OCI-LY3 (cell line): ENCODE measurements at regions not wholly inside any gene's neighbourhood (a gene's known extent, or its start where the extent isn't known, plus 50 kb on each side); places are given as distances from the start of the nearest gene placed in this dataset.

Experiments
- H2AFZ ChIP-seq: fragments of 200-600, 300-600 bp; shearing (Covaris generic); 2 replicates; pipeline ENCODE4 v1.6.0; 2014; ENCODE audit warnings: antibody characterized with exemption, low read depth, low read length
- H3K27ac ChIP-seq: fragments of 200-600, 300-600 bp; sonication (generic); 2 replicates; pipeline ENCODE4 v1.5.1; 2014; ENCODE audit warnings: mild to moderate bottlenecking, low read length, moderate library complexity, mixed read lengths
- H3K27me3 ChIP-seq: fragments of 200-600, 300-600 bp; sonication (generic); 2 replicates; pipeline ENCODE4 v1.6.1; 2014; ENCODE audit warnings: low read depth, low read length, mixed read lengths
- H3K36me3 ChIP-seq: fragments of 200-600, 300-600 bp; sonication (generic); replicated peaks from 2 replicates; pipeline ENCODE3; 2014; ENCODE audit warnings: low read depth, low read length, mixed read lengths
- H3K4me1 ChIP-seq: fragments of 300-600, 200-600 bp; sonication (generic); 2 replicates; pipeline ENCODE4 v1.6.1; 2014; ENCODE audit warnings: low read length, mixed read lengths
- H3K4me2 ChIP-seq: fragments of 200-600, 300-600 bp; sonication (generic); 2 replicates; pipeline ENCODE4 v1.6.1; 2014; ENCODE audit warnings: low read length, mixed read lengths
- H3K4me3 ChIP-seq: fragments of 300-600, 200-600 bp; sonication (generic); 2 replicates; pipeline ENCODE4 v1.5.1; 2014; ENCODE audit warnings: antibody characterized with exemption, mild to moderate bottlenecking, low read length, moderate library complexity
- H3K79me2 ChIP-seq: fragments of 300-600, 200-600 bp; shearing (Covaris generic); 2 replicates; pipeline ENCODE4 v1.6.1; 2014; ENCODE audit warnings: mild to moderate bottlenecking, low read length, mixed read lengths
- H3K9ac ChIP-seq: fragments of 300-600, 200-600 bp; shearing (Covaris generic); 2 replicates; pipeline ENCODE4 v1.6.0; 2014; ENCODE audit warnings: mild to moderate bottlenecking, low read length, moderate library complexity
- H3K9me3 ChIP-seq: fragments of 200-600, 300-600 bp; shearing (Covaris generic); 2 replicates; pipeline ENCODE4 v1.6.1; 2014; ENCODE audit warnings: low read length, mixed read lengths; ENCODE audit not compliant: insufficient read depth
- H4K20me1 ChIP-seq: fragments of 200-600, 300-600 bp; sonication (generic); 2 replicates; pipeline ENCODE4 v1.6.1; 2016; ENCODE audit warnings: low read length, mixed read lengths; ENCODE audit not compliant: insufficient read depth
- CTCF ChIP-seq: fragments of 200-600, 300-600 bp; sonication (generic); IDR thresholded peaks from 2 replicates; pipeline ENCODE4 v1.5.1; 2014; ENCODE audit warnings: antibody characterized with exemption, low read length, low read depth
- EZH2phosphoT487 ChIP-seq: fragments of 200-600 bp; shearing (Covaris generic); IDR thresholded peaks from 2 replicates; pipeline ENCODE4 v1.6.1; 2018; ENCODE audit warnings: antibody characterized with exemption, mixed run types, low read depth

- Histone ChIP-seq H3K9ac (no peak overlapping the region), H3K27ac (no peak overlapping the region), H3K4me3 (no peak overlapping the region), H4K20me1 (no peaks in the 10 kb centered on the region), H3K36me3 (no peaks in the 10 kb centered on the region), H3K27me3 (no peaks in the 10 kb centered on the region), H3K9me3 (no peaks in the 10 kb centered on the region), H3K4me2 (no peak overlapping the region), H2AFZ (no peak overlapping the region), H3K79me2 (no peaks in the 10 kb centered on the region), H3K4me1 (no peaks in the 10 kb centered on the region)
- no peak for TF ChIP-seq EZH2phosphoT487
Observed at GRCh38 chr13:47350334-47351124, 453.7 kb upstream of the HTR2A start.

- Histone ChIP-seq H2AFZ (no peak overlapping the region), H3K36me3 (no peaks in the 10 kb centered on the region), H4K20me1 (no peaks in the 10 kb centered on the region), H3K79me2 (no peaks in the 10 kb centered on the region), H3K9ac (no peak overlapping the region), H3K27ac (no peak overlapping the region), H3K4me1 (no peaks in the 10 kb centered on the region), H3K9me3 (no peaks in the 10 kb centered on the region), H3K4me3 (no peak overlapping the region), H3K4me2 (no peak overlapping the region), H3K27me3 (no peaks in the 10 kb centered on the region)
- TF ChIP-seq CTCF (no peak), EZH2phosphoT487 (no peak)
Observed at GRCh38 chr13:47349211-47349610, 452.4 kb upstream of the HTR2A start.

- Histone ChIP-seq H3K9ac (no peak overlapping the region), H2AFZ (no peak overlapping the region), H3K4me3 (no peak overlapping the region), H3K27ac (no peak overlapping the region), H3K4me2 (no peak overlapping the region), H3K27me3 (no peaks in the 10 kb centered on the region), H3K79me2 (no peaks in the 10 kb centered on the region), H3K9me3 (no peaks in the 10 kb centered on the region), H3K4me1 (no peaks in the 10 kb centered on the region), H3K36me3 (no peaks in the 10 kb centered on the region), H4K20me1 (no peaks in the 10 kb centered on the region)
- no peak for TF ChIP-seq EZH2phosphoT487
- no peak for TF ChIP-seq CTCF
Observed at GRCh38 chr13:47337781-47338507, 441.1 kb upstream of the HTR2A start.

- no peaks in the 10 kb centered on the region for H3K9me3 ChIP-seq
- H3K27ac ChIP-seq: no peak overlapping the region
- no peak for TF ChIP-seq EZH2phosphoT487
- no peak for TF ChIP-seq CTCF
- no peaks in the 10 kb centered on the region for H3K79me2 ChIP-seq
- no peak overlapping the region for H2AFZ ChIP-seq
- H3K9ac ChIP-seq: no peak overlapping the region
- no peak overlapping the region for H3K4me2 ChIP-seq
- no peaks in the 10 kb centered on the region for H3K36me3 ChIP-seq
- H4K20me1 ChIP-seq: no peaks in the 10 kb centered on the region
- H3K4me1 ChIP-seq: no peaks in the 10 kb centered on the region
- H3K4me3 ChIP-seq: no peak overlapping the region
- H3K27me3 ChIP-seq: 0 out of 2 replicates have a peak, but pooled peaks cover 3% of the 10 kb centered on the region
Observed at GRCh38 chr13:47334173-47334572, 437.3 kb upstream of the HTR2A start.
